Upper lobe of left lung (tissue), 6 donors: ENCODE measurements at regions not wholly inside any gene's neighbourhood (a gene's known extent, or its start where the extent isn't known, plus 50 kb on each side); places are given as distances from the start of the nearest gene placed in this dataset.

ENCODE experiments used
- ATAC-seq, 2 donors: fragments of 200-7000 bp; cut with Tn5 transposase; one replicate each; pipeline ENCODE4 v1.9.1; 2022; ENCODE audit warnings: mild to moderate bottlenecking in 2 of 2, moderate library complexity in 2 of 2; ENCODE audit not compliant: low FRiP score in 2 of 2
- DNase-seq, 2 donors: peaks; one replicate each; pipeline ENCODE4 v3.0.0-alpha.2; 2019 to 2020
- H3K27ac ChIP-seq, 4 donors: fragments of 200-600 bp; sonication (generic); one replicate each; pipeline ENCODE4 v1.5.1; 2016 to 2019
- H3K27me3 ChIP-seq, 4 donors: fragments of 200-600 bp; sonication (generic); one replicate each; pipeline ENCODE4 v1.5.1; 2017 to 2019
- H3K36me3 ChIP-seq, 4 donors: fragments of 200-600 bp; sonication (generic); one replicate each; pipeline ENCODE4 v1.5.1; 2016 to 2019
- H3K4me1 ChIP-seq, 4 donors: fragments of 200-600 bp; sonication (generic); one replicate each; pipeline ENCODE4 v1.5.1; 2018 to 2019
- H3K4me3 ChIP-seq, 4 donors: fragments of 200-600 bp; sonication (generic); one replicate each; pipeline ENCODE4 v1.5.1; 2017 to 2019; ENCODE audit warnings: mild to moderate bottlenecking in 2 of 4, moderate library complexity in 1 of 4
- H3K9me3 ChIP-seq, 4 donors: fragments of 200-600 bp; sonication (generic); one replicate each; pipeline ENCODE4 v1.5.1; 2018 to 2019
- EP300 ChIP-seq, 4 donors: sonication (generic); formaldehyde crosslinking; IDR thresholded peaks; one replicate each; pipeline ENCODE4 v1.5.1; 2017; ENCODE audit warnings: antibody characterized with exemption in 4 of 4, control low read depth in 2 of 4
- POLR2A ChIP-seq, 4 donors: fragments of 450-650 bp; IDR thresholded peaks; one replicate each; pipeline ENCODE4 v1.5.1; 2016 to 2017; ENCODE audit warnings: antibody characterized with exemption in 4 of 4, mild to moderate bottlenecking in 2 of 4
- POLR2AphosphoS5 ChIP-seq, 2 donors: sonication (generic); formaldehyde crosslinking; IDR thresholded peaks; one replicate each; pipeline ENCODE4 v1.5.1; 2017; ENCODE audit warnings: antibody characterized with exemption in 2 of 2
- WGBS, 2 donors: methylation state at CpG; one replicate each; pipeline ENCODE4 v1.1.5; 2017 to 2018; 5-methylcytosine and 5-hydroxymethylcytosine counted together
- small RNA-seq, 4 donors: library from RNA; depleted of rRNA; stranded (forward); fragments of <200 nt; gene quantifications; one replicate each; pipeline ENCODE3, GENCODE V24; 2016
- TF ChIP-seq, protein P1 (sequence below), 6 experiments: fragments of 450-650 bp in 4 of 6; fragments of 200-600 bp in 2 of 6; sonication (generic) in 2 of 6; IDR thresholded peaks; one replicate each; pipeline ENCODE4 v1.5.1; 2016 to 2019; ENCODE audit warnings: antibody characterized with exemption in 6 of 6
- donor health status: DM: no; HTN: no; CAD: no; lungs with moderate emphysema.
- donor health status: DM: no; HTN: yes; CAD: no; lungs with severe emphysema.

DNA sequence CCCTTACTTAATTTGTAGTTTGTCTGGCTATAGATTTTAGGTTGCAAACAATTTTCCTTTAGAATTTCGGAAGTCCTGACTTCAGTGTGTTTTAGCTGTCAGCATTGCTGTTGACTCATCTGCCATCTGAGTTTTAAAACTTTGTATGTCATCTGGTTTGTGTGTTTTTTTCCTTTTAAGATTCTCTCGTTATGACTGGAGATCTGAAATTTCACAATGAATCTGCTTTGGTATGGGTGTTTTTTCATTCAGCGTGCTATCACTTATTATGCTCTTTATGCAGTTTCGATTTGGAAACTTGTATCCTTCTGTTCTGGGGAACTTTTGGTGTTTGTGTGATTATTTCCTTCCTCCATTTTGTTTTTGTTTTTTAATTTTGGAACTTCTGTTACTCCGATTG is 53.7 kb upstream of the ZNF280D start:
- H3K27ac ChIP-seq, result no peak overlapping the region
- 79 to 86% methylated on average over 5 of the region's 5 CpGs for WGBS, 2 donors
- no peak overlapping the region for H3K4me3 ChIP-seq
- ATAC-seq (no peak), DNase-seq (no peak)
- no peak for TF ChIP-seq POLR2A (IDR thresholded peaks at IDR 0.05)
- TF ChIP-seq, protein P1, sequence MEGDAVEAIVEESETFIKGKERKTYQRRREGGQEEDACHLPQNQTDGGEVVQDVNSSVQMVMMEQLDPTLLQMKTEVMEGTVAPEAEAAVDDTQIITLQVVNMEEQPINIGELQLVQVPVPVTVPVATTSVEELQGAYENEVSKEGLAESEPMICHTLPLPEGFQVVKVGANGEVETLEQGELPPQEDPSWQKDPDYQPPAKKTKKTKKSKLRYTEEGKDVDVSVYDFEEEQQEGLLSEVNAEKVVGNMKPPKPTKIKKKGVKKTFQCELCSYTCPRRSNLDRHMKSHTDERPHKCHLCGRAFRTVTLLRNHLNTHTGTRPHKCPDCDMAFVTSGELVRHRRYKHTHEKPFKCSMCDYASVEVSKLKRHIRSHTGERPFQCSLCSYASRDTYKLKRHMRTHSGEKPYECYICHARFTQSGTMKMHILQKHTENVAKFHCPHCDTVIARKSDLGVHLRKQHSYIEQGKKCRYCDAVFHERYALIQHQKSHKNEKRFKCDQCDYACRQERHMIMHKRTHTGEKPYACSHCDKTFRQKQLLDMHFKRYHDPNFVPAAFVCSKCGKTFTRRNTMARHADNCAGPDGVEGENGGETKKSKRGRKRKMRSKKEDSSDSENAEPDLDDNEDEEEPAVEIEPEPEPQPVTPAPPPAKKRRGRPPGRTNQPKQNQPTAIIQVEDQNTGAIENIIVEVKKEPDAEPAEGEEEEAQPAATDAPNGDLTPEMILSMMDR (IDR thresholded peaks at IDR 0.05), result no peak
- TF ChIP-seq EP300 (IDR thresholded peaks at IDR 0.05), result no peak
- H3K36me3 ChIP-seq, result no peaks in the 10 kb centered on the region
- no peaks in the 10 kb centered on the region for H3K27me3 ChIP-seq
- no peaks in the 10 kb centered on the region for H3K4me1 ChIP-seq
- H3K9me3 ChIP-seq, result peaks cover 0 to 3% (median 0%) of the 10 kb centered on the region in 4 donors

DNA sequence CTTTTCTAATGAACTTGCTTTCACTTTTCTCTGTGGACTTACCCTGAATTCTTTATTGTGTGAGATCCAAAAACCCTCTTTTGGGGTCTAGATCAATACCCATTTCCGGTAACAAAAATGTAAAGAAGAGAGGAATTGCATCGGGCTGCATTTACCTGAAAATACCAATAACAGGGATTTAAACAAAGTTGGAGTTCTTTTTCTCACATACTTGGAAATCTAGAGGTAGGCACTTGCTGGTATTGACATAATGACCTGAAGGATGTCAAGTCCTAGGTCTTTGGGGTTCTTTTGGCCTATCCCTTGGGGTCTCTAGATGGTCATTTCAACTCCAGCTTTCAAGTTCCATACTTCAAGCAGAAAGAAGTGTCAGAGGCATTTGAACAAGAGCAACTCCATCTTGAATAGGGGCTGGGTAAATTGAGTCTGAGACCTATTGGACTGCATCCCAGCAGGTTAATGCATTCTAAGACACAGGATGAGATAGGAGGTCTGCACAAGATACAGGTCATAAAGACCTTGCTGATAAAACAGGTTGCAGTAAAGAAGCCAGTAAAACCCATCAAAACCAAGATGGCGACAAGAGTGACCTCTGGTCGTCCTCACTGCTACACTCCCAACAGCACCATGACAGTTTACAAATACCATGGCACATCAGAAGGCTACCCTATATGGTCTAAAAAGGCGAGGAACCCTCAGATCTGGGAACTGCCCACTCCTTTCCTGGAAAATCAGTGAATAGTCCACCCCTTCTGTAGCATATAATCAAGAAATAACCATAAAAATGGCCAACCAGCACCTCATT is 50.8 kb upstream of the ZNF280D start:
- H3K4me3 ChIP-seq, result no peak overlapping the region

DNA sequence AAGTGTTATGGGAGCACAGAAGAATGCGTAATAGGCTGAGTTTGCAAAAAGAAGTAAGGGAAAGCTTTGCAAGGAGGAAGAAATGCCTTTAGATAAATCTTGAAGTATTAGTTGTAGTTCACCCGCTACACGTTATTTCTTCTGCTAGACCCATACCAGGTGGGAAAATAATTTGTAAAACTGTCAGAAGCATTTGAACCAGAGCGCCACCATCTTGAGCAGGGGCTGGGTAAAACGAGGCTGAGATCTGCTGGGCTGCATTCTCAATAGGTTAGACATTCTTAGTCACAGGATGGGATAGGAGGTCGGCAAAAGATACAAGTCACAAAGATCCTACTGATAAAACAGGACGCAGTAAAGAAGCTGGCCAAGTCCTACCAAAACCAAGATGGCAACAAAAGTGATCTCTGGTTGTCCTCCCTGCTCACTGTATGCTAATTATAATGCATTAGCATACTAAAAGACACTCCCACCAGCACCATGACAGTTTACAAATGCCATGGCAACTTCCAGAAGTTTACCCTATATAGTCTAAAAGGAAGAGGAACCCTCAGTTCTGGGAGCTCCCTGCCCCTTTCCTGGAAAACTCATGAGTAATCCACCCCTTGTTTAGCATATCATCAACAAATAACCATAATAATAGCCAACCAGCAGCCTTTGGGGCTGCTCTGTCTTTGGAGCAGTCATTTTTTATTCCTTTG is 50.0 kb upstream of the ZNF280D start:
- Histone ChIP-seq H3K36me3 (no peaks in the 10 kb centered on the region), H3K4me1 (no peaks in the 10 kb centered on the region), H3K27me3 (no peaks in the 10 kb centered on the region), H3K4me3 (no peak overlapping the region), H3K27ac (no peak overlapping the region), H3K9me3 (no peaks in the 10 kb centered on the region)
- 90 to 93% methylated on average over 7 of the region's 7 CpGs for WGBS, 2 donors
- DNase-seq (no peak), ATAC-seq (no peak)
- no peak for TF ChIP-seq POLR2AphosphoS5 (IDR thresholded peaks at IDR 0.05)
- no peak for TF ChIP-seq EP300 (IDR thresholded peaks at IDR 0.05)
- TF ChIP-seq, protein P1 (IDR thresholded peaks at IDR 0.05), result no peak
- no peak for TF ChIP-seq POLR2A (IDR thresholded peaks at IDR 0.05)

More for the DNA sequence above, 50.8 kb upstream of the ZNF280D start:
- TF ChIP-seq POLR2A (IDR thresholded peaks at IDR 0.05) (no peak), POLR2AphosphoS5 (IDR thresholded peaks at IDR 0.05) (no peak), EP300 (IDR thresholded peaks at IDR 0.05) (no peak)
- TF ChIP-seq, protein P1 (IDR thresholded peaks at IDR 0.05), result no peak
- H3K27me3 ChIP-seq, result no peaks in the 10 kb centered on the region
- H3K36me3 ChIP-seq, result no peaks in the 10 kb centered on the region
- no peak for ATAC-seq
- no peaks in the 10 kb centered on the region for H3K4me1 ChIP-seq
- WGBS, 2 donors, result 92 to 98% methylated on average over 5 of the region's 5 CpGs
- no peaks in the 10 kb centered on the region for H3K9me3 ChIP-seq
- H3K27ac ChIP-seq, result no peak overlapping the region
- DNase-seq, result no peak

Small RNA genes in the stretch of these regions (small RNA-seq; reads per million reads assigned to genes)
- gene AC090517.1, result 0 reads per million in 4 donors
- gene AC090517.3, result 0 reads per million in 4 donors
